ENCODE measurements at regions not wholly inside any gene's neighbourhood (a gene's known extent, or its start where the extent isn't known, plus 50 kb on each side); places are given as distances from the start of the nearest gene placed in this dataset.

GRCh38 chr16:74168445-74168844, 128.2 kb upstream of the PSMD7 start:
- ChIA-PET CTCF (no interaction called here), POLR2A (no interaction called here)
- no TSS peak for BruUV-seq (replicated peaks)

GRCh38 chr16:74166456-74166855, 130.2 kb upstream of the PSMD7 start:
- no peaks in the 10 kb centered on the region for H3K4me1 ChIP-seq (ENCODE audit: control insufficient read depth, insufficient read depth, low read length)
- in situ Hi-C loops (cut with HindIII; ENCODE audit: low pct_unique_long_range_greater_than_20kb, low sequenced_read_pairs) = no loop called here
- no peak for ATAC-seq
- no peaks in the 10 kb centered on the region for H3K27me3 ChIP-seq (ENCODE audit: control insufficient read depth, insufficient read depth, low read length)
- CTCF ChIA-PET = no interaction called here
- BruUV-seq (replicated peaks) = no TSS peak
- no peak overlapping the region for H3K27ac ChIP-seq (ENCODE audit: low read length)
- intact Hi-C loops (cut with micrococcal nuclease; ENCODE audit: unreplicated experiment) = no loop called here
- H3K9me3 ChIP-seq (ENCODE audit: control insufficient read depth, insufficient read depth, low read depth, low read length) = no peaks in the 10 kb centered on the region
- no peaks in the 10 kb centered on the region for H3K36me3 ChIP-seq (ENCODE audit: control insufficient read depth, insufficient read depth, low read length)
- H3K4me3 ChIP-seq (ENCODE audit: low read depth in 2 of 2, low read length in 2 of 2) = no peak overlapping the region
- TF ChIP-seq POLR2AphosphoS5 (IDR thresholded peaks at IDR 0.05; ENCODE audit: low read depth, low read length) = no peak
- DNase-seq (ENCODE audit: low read depth, low spot score) = no peak
- POLR2A ChIA-PET = no interaction called here

More at GRCh38 chr16:74168445-74168844, 128.2 kb upstream of the PSMD7 start:
- Histone ChIP-seq H3K4me1 (ENCODE audit: control insufficient read depth, insufficient read depth, low read length) (no peaks in the 10 kb centered on the region), H3K9me3 (ENCODE audit: control insufficient read depth, insufficient read depth, low read depth, low read length) (no peaks in the 10 kb centered on the region), H3K27ac (ENCODE audit: low read length) (no peak overlapping the region), H3K27me3 (ENCODE audit: control insufficient read depth, insufficient read depth, low read length) (no peaks in the 10 kb centered on the region), H3K4me3 (ENCODE audit: low read depth in 2 of 2, low read length in 2 of 2) (no peak overlapping the region), H3K36me3 (ENCODE audit: control insufficient read depth, insufficient read depth, low read length) (no peaks in the 10 kb centered on the region)
- intact Hi-C loops (cut with micrococcal nuclease; ENCODE audit: unreplicated experiment) = no loop called here
- ATAC-seq (no peak), DNase-seq (ENCODE audit: low read depth, low spot score) (no peak)
- in situ Hi-C loops (cut with HindIII; ENCODE audit: low pct_unique_long_range_greater_than_20kb, low sequenced_read_pairs) = no loop called here
- TF ChIP-seq SIN3A (IDR thresholded peaks at IDR 0.05; ENCODE audit: borderline replicate concordance, insufficient read depth, low read depth, low read length) (no peak), POLR2AphosphoS5 (IDR thresholded peaks at IDR 0.05; ENCODE audit: low read depth, low read length) (no peak), TCF7L2 (IDR thresholded peaks at IDR 0.05; ENCODE audit: low read depth, low read length) (no peak), CTCF (IDR thresholded peaks at IDR 0.05) (no peak)

- Histone ChIP-seq H3K9me3 (ENCODE audit: control insufficient read depth, insufficient read depth, low read depth, low read length) (no peaks in the 10 kb centered on the region), H3K36me3 (ENCODE audit: control insufficient read depth, insufficient read depth, low read length) (no peaks in the 10 kb centered on the region), H3K27me3 (ENCODE audit: control insufficient read depth, insufficient read depth, low read length) (no peaks in the 10 kb centered on the region), H3K27ac (ENCODE audit: low read length) (no peak overlapping the region), H3K4me1 (ENCODE audit: control insufficient read depth, insufficient read depth, low read length) (no peaks in the 10 kb centered on the region), H3K4me3 (ENCODE audit: low read depth in 2 of 2, low read length in 2 of 2) (no peak overlapping the region)
- DNase-seq (ENCODE audit: low read depth, low spot score) (no peak), ATAC-seq (no peak)
- intact Hi-C loops (cut with micrococcal nuclease; ENCODE audit: unreplicated experiment) = no loop called here
- in situ Hi-C loops (cut with HindIII; ENCODE audit: low pct_unique_long_range_greater_than_20kb, low sequenced_read_pairs) = no loop called here
- no TSS peak for BruUV-seq (replicated peaks)
- ChIA-PET CTCF (no interaction called here), POLR2A (no interaction called here)
- TF ChIP-seq CTCF (IDR thresholded peaks at IDR 0.05) (no peak), REST (IDR thresholded peaks at IDR 0.05; ENCODE audit: insufficient read depth in 1 of 2, low read depth in 2 of 2, low read length in 1 of 2) (no peak), TCF7L2 (IDR thresholded peaks at IDR 0.05; ENCODE audit: low read depth, low read length) (no peak), SIN3A (IDR thresholded peaks at IDR 0.05; ENCODE audit: borderline replicate concordance, insufficient read depth, low read depth, low read length) (no peak), POLR2AphosphoS5 (IDR thresholded peaks at IDR 0.05; ENCODE audit: low read depth, low read length) (no peak)
These were observed 131.0 kb upstream of the PSMD7 start for GRCh38 chr16:74165566-74166080.

Measured in Panc1 (cell line).